ENCODE measurements at regions not wholly inside any gene's neighbourhood (a gene's known extent, or its start where the extent isn't known, plus 50 kb on each side); places are given as distances from the start of the nearest gene placed in this dataset.

DNA sequence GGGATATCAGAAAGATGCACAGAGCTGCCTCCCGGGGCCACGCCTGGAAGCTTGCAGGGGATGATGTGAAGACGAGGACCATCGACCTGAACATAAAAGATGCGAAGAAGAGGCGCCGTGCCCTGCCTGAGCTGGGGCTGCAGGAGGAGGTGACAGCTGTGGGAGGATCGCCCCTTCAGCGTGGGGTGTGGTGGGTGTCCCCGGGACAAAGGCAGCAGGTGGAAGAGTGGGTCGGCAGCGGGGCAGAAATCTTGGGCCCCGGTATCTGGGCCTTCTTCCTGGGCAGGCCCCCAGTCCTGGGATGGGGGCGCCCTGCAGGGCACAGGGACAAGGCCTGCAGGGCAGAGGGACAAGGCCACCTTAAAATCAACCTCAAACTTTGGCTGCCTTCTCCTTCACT, 134.9 kb downstream of the OR13A1 start:
- TF ChIP-seq, protein P1, sequence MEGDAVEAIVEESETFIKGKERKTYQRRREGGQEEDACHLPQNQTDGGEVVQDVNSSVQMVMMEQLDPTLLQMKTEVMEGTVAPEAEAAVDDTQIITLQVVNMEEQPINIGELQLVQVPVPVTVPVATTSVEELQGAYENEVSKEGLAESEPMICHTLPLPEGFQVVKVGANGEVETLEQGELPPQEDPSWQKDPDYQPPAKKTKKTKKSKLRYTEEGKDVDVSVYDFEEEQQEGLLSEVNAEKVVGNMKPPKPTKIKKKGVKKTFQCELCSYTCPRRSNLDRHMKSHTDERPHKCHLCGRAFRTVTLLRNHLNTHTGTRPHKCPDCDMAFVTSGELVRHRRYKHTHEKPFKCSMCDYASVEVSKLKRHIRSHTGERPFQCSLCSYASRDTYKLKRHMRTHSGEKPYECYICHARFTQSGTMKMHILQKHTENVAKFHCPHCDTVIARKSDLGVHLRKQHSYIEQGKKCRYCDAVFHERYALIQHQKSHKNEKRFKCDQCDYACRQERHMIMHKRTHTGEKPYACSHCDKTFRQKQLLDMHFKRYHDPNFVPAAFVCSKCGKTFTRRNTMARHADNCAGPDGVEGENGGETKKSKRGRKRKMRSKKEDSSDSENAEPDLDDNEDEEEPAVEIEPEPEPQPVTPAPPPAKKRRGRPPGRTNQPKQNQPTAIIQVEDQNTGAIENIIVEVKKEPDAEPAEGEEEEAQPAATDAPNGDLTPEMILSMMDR (IDR thresholded peaks at IDR 0.05): no peak
- DNase-seq (no peak), ATAC-seq (no peak)
- Histone ChIP-seq H3K27me3 (ENCODE audit: control insufficient read depth, insufficient read depth, low read length) (no peaks in the 10 kb centered on the region), H3K27ac (ENCODE audit: low read length) (no peak overlapping the region), H3K4me1 (ENCODE audit: control insufficient read depth, insufficient read depth, low read length) (no peaks in the 10 kb centered on the region), H3K36me3 (ENCODE audit: control insufficient read depth, insufficient read depth, low read length) (no peaks in the 10 kb centered on the region), H3K9me3 (ENCODE audit: control insufficient read depth, insufficient read depth, low read length) (no peaks in the 10 kb centered on the region), H3K4me3 (ENCODE audit: low read length) (no peak overlapping the region)
- 97% methylated on average over 14 of the region's 14 CpGs for WGBS (ENCODE audit: insufficient coverage)
- H3K4me1 Mint-ChIP-seq: no peaks in the 10 kb centered on the region
- no peak overlapping the region for H3K4me3 Mint-ChIP-seq
- H3K36me3 Mint-ChIP-seq: no peaks in the 10 kb centered on the region
- H3K27ac Mint-ChIP-seq: no peak overlapping the region
- intact Hi-C loops (cut with micrococcal nuclease): no loop called here
- H3K9me3 Mint-ChIP-seq: no peaks in the 10 kb centered on the region
- H3K27me3 Mint-ChIP-seq (ENCODE audit: low read depth in 2 of 2): peaks cover 0 to 8% of the 10 kb centered on the region in 2 donors

DNA sequence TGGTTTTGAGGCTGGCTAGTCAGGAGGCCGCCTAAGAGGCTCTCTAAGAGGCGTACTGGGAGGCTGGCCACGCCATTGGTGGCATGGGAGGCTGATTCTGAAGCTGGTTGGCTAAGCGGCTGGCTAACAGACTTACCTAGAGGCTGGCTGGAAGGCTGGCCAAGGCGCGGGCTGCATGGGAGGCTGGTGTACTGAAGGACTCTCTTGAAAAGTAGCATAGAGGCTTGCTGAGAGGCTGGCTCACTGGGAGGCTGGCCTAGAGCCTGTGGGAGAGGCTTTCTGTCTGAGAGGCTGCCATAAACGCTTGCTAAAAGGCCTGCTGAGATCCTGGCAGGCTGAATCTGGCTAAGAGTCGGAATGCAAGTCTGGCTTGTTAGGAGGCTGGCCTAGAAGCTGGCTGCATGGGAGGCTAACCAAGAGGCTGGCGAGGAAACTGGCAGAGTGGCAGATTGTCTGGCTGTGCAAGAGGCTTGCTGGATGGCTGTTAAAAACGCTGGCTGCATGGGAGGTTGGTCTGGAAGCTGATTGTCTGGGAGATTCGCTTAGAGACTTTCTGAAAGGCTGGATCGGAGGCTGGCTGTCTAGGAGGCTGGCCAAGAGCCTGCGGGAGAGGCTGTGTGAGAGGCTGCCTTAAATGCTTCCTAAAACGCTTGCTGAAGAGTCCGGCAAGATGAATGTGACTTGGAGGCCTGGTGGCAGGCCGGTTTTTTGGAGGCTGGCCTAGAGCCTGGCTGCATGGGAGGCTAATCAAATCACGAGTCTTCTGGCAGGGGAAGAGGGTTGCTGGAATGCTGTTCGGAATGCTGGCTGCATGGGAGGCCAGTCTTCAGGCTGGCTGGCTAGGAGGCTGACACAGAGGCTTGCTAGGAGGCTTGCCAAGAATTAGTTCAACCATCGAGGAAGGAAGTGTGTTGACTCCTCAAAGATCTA, 134.2 kb downstream of the OR13A1 start:
- no peaks in the 10 kb centered on the region for H3K9me3 ChIP-seq (ENCODE audit: control insufficient read depth, insufficient read depth, low read length)
- H3K27me3 ChIP-seq (ENCODE audit: control insufficient read depth, insufficient read depth, low read length): no peaks in the 10 kb centered on the region
- intact Hi-C loops (cut with micrococcal nuclease): no loop called here
- 85% methylated on average over 19 of the region's 19 CpGs for WGBS (ENCODE audit: insufficient coverage)
- no peak overlapping the region for H3K4me3 Mint-ChIP-seq
- DNase-seq: no peak
- no peaks in the 10 kb centered on the region for H3K36me3 Mint-ChIP-seq
- H3K4me3 ChIP-seq (ENCODE audit: low read length): no peak overlapping the region
- H3K27ac Mint-ChIP-seq: no peak overlapping the region
- TF ChIP-seq, protein P1 (IDR thresholded peaks at IDR 0.05): no peak
- no peaks in the 10 kb centered on the region for H3K9me3 Mint-ChIP-seq
- H3K4me1 ChIP-seq (ENCODE audit: control insufficient read depth, insufficient read depth, low read length): no peaks in the 10 kb centered on the region
- ATAC-seq: no peak
- peaks cover 0 to 8% of the 10 kb centered on the region in 2 donors for H3K27me3 Mint-ChIP-seq (ENCODE audit: low read depth in 2 of 2)
- H3K36me3 ChIP-seq (ENCODE audit: control insufficient read depth, insufficient read depth, low read length): no peaks in the 10 kb centered on the region
- no peaks in the 10 kb centered on the region for H3K4me1 Mint-ChIP-seq
- no peak overlapping the region for H3K27ac ChIP-seq (ENCODE audit: low read length)

DNA sequence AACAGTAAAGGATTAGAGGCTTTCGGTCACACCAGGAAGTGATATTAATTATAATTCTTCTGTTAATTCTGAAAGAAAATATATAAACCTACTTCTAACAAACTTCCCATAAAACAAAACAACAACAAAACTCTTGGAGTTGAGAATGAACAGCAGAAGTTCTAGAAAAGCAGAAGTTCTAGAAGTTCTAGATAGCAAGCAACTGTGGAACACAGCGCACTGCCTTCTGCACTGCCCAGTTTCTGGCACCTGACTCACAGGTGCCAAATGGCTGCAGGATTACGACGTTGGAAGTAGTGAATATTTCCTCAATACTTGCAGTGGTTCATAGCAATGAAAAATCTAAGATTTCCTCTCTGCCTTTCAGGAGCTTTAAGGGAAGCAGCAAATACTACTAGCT, 132.2 kb downstream of the OR13A1 start:
- DNase-seq: no peak

More for the DNA sequence above, 132.2 kb downstream of the OR13A1 start:
- no peak overlapping the region for H3K27ac Mint-ChIP-seq
- Histone ChIP-seq H3K36me3 (ENCODE audit: control insufficient read depth, insufficient read depth, low read length) (no peaks in the 10 kb centered on the region), H3K27ac (ENCODE audit: low read length) (no peak overlapping the region), H3K4me1 (ENCODE audit: control insufficient read depth, insufficient read depth, low read length) (no peaks in the 10 kb centered on the region), H3K4me3 (ENCODE audit: low read length) (no peak overlapping the region), H3K27me3 (ENCODE audit: control insufficient read depth, insufficient read depth, low read length) (no peaks in the 10 kb centered on the region), H3K9me3 (ENCODE audit: control insufficient read depth, insufficient read depth, low read length) (no peaks in the 10 kb centered on the region)
- intact Hi-C loops (cut with micrococcal nuclease): no loop called here
- H3K36me3 Mint-ChIP-seq: no peaks in the 10 kb centered on the region
- ATAC-seq: no peak
- no peak overlapping the region for H3K4me3 Mint-ChIP-seq
- 95% methylated on average over 3 of the region's 4 CpGs for WGBS (ENCODE audit: insufficient coverage)
- no peaks in the 10 kb centered on the region for H3K27me3 Mint-ChIP-seq (ENCODE audit: low read depth in 2 of 2)
- TF ChIP-seq, protein P1 (IDR thresholded peaks at IDR 0.05): no peak
- no peaks in the 10 kb centered on the region for H3K4me1 Mint-ChIP-seq
- H3K9me3 Mint-ChIP-seq: no peaks in the 10 kb centered on the region
